Heart left ventricle (tissue), 13 donors: ENCODE measurements at regions not wholly inside any gene's neighbourhood (a gene's known extent, or its start where the extent isn't known, plus 50 kb on each side); places are given as distances from the start of the nearest gene placed in this dataset.

Experiments
- CTCF ChIP-seq, 12 donors: fragments of 200-600 bp; sonication (generic) in 4 of 12; IDR thresholded peaks; one replicate each; pipeline versions ENCODE4 v1.5.0 to v1.8.0; 2018 to 2022; ENCODE audit warnings: antibody characterized with exemption in 12 of 12, mild to moderate bottlenecking in 5 of 12
- POLR2A ChIP-seq, 2 donors: fragments of 450-650 bp; IDR thresholded peaks; one replicate each; pipeline ENCODE4 v1.6.1; 2017; ENCODE audit warnings: antibody characterized with exemption in 2 of 2, mild to moderate bottlenecking in 2 of 2, moderate library complexity in 2 of 2
- donor health status: ischemic (EF 13 %, LVEDD 7.1; RV severe dilation, severe dysfunction).
- donor health status: DM: no; HTN: yes; CAD: no.
- donor health status: DM: no; HTN: no; CAD: no.
- donor health status: ischemic (EF 25% LVEDD 6.9; RV normal size, moderate dysfunction).
- donor health status: ischemic (EF 25% LVEDD 5.7; RV mildly dilated, moderate dysfunction).
- donor health status: ischemic (EF 35%, LVEDD 5.7; RV mildly dilated, moderate dysfunction).
- donor health status: nonischemic (EF 11% LVEDD 7.7; RV severe dilation, severe dysfunction).
- donor health status: DM: yes; HTN: yes; CAD: no.
- donor health status: PGD.
- donor health status: ischemic (EF 29% LVEDD 5.4; RV normal size, mild dysfunction).
- donor health status: nonischemic (EF 23%, LVEDD 6.1; RV moderate dilation, normal function).

- TF ChIP-seq CTCF (IDR thresholded peaks at IDR 0.05) (no peak), POLR2A (IDR thresholded peaks at IDR 0.05) (no peak)
These were observed 296.9 kb upstream of the GOT2 start for GRCh38 chr16:59030923-59031485.
